Endothelial cell of umbilical vein (primary cell): ENCODE measurements at regions not wholly inside any gene's neighbourhood (a gene's known extent, or its start where the extent isn't known, plus 50 kb on each side); places are given as distances from the start of the nearest gene placed in this dataset.

Source experiments
- EZH2 ChIP-seq: IDR thresholded peaks from 2 replicates; pipeline ENCODE4 v1.6.1; 2012; ENCODE audit warnings: borderline replicate concordance, low read depth, mild to moderate bottlenecking, moderate library complexity, low read length, inconsistent platforms; ENCODE audit not compliant: severe bottlenecking
- GATA2 ChIP-seq: IDR thresholded peaks from 2 replicates; pipeline ENCODE4 v1.7.0; 2011; ENCODE audit warnings: low read depth, mild to moderate bottlenecking, moderate library complexity, mixed read lengths, low read length; ENCODE audit not compliant: insufficient read length, insufficient read depth
- POLR2A ChIP-seq: IDR thresholded peaks from 2 replicates; pipeline ENCODE4 v1.6.1; 2012; ENCODE audit warnings: low read depth, mild to moderate bottlenecking, control low read depth, low read length
- TF ChIP-seq, protein P1 (sequence below), 2 donors: IDR thresholded peaks; 1 replicate in 1 of 2; 2 replicates in 1 of 2; pipeline ENCODE4 v1.5.1; 2011; ENCODE audit warnings: low read length in 2 of 2, mild to moderate bottlenecking in 2 of 2, moderate library complexity in 2 of 2, control low read depth in 1 of 2, inconsistent platforms in 1 of 2, low read depth in 1 of 2; ENCODE audit not compliant: insufficient read depth in 1 of 2; ENCODE audit errors: extremely low read depth in 1 of 2

- TF ChIP-seq, protein P1, sequence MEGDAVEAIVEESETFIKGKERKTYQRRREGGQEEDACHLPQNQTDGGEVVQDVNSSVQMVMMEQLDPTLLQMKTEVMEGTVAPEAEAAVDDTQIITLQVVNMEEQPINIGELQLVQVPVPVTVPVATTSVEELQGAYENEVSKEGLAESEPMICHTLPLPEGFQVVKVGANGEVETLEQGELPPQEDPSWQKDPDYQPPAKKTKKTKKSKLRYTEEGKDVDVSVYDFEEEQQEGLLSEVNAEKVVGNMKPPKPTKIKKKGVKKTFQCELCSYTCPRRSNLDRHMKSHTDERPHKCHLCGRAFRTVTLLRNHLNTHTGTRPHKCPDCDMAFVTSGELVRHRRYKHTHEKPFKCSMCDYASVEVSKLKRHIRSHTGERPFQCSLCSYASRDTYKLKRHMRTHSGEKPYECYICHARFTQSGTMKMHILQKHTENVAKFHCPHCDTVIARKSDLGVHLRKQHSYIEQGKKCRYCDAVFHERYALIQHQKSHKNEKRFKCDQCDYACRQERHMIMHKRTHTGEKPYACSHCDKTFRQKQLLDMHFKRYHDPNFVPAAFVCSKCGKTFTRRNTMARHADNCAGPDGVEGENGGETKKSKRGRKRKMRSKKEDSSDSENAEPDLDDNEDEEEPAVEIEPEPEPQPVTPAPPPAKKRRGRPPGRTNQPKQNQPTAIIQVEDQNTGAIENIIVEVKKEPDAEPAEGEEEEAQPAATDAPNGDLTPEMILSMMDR (IDR thresholded peaks at IDR 0.05; ENCODE audit: extremely low read depth in 1 of 2, insufficient read depth in 1 of 2, low read depth in 1 of 2, low read length in 2 of 2) = no peak
- TF ChIP-seq EZH2 (no peak), GATA2 (no peak), POLR2A (no peak)
Measured at GRCh38 chr12:131408036-131408365, 302.9 kb upstream of the SFSWAP start.
